ELF-1 (cell line): ENCODE measurements at regions not wholly inside any gene's neighbourhood (a gene's known extent, or its start where the extent isn't known, plus 50 kb on each side); places are given as distances from the start of the nearest gene placed in this dataset.

Experiments used
- DNase-seq: peaks from one replicate; pipeline ENCODE4 v3.0.0-alpha.2; 2016; ENCODE audit warnings: low read depth, low spot score

DNA sequence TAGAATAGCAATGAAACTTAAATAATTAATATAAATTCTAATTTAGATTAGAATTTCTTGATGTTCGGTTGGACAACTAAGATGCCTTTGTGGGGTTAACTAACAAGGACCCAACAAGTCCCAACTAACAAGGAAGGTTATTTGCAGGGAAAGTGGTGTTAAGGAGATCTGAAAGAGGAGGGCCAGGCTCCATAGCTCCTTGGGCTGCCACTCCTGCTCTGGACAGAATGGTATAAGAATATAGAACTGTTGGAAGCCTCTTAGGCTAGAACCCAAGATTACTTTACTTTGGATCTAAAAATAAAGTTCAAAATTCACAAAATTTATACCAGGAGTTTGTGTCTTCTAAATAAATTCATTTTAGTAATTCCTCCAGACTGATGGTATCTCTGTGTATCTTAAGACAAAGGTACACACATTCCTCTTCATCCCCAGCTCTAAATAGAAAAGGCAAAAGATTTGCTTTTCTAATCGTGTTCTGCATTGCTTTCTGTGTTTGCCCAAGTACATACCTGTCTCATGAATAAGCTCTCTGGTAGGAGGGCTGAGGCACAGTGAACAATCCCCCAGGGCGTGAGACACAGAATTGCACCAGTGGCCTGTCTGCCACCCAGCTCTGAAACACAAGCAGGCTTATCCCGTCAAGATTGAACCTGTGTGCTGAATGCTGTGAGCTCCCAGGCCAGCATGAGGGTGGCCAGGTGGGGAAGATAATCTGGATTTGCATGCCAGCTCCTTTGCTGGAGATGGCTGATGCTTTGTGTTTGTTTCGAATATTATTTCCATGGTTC lies 176.0 kb downstream of the ACKR3 start:
- DNase-seq, result peak; percentile 84

DNA sequence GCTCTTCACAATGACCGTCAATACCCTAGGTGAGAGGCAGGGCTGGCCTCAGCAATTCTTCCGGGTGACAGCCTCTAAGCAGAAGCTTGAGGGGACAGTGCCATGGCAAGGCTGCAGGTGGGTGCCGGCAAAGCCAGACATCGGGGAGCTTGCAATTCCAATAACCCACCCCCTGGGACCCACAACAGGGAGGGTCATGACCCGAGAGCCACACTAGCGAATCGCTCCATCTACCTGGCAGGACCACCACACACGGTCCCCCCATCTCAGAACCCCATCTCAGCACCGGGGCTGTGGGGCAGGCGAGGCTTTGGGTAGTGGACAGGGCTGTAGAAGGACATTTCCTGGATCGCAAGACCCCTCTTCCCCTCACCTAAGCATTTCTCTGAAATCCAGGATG lies 177.2 kb downstream of the ACKR3 start:
- no peak for DNase-seq

DNA sequence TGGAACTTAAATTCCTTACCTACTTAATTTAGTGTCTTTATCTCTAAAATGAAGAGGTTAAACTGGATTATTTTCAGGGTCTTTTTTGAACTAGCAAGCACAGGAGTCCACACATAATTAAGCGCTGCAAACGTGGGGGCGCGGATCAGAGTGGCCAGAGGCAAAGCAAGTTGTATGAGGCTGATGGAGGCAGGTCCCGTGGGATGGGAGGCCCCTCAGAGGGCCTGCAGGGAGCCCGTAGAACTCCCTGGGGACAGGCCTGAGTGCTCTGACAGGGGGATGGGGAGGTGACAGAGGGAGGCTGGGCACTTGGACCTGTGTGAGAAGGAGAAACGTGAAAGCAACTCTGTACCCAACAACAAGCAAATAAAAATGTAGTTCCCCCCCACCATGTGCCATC lies 177.8 kb downstream of the ACKR3 start:
- DNase-seq, result no peak

DNA sequence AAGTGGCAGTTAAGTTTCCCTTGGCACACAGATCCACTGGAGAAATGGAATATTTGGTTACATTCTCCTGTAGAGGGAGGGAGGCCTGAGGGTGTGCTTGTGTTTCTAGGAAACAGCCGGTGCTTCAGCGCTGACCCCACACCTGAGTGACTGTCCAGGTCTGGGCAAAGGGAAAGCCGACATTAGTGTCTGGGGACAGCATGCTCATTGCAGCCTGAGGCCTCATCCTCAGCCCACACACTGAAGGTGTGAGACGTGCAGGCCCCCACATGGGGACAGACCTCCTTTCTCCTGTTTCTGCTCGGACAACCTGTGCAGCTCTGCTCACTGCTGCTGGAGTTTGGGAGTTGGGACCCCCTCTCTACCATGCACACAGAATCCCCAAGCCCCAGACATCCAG lies 178.3 kb downstream of the ACKR3 start:
- DNase-seq, result no peak

DNA sequence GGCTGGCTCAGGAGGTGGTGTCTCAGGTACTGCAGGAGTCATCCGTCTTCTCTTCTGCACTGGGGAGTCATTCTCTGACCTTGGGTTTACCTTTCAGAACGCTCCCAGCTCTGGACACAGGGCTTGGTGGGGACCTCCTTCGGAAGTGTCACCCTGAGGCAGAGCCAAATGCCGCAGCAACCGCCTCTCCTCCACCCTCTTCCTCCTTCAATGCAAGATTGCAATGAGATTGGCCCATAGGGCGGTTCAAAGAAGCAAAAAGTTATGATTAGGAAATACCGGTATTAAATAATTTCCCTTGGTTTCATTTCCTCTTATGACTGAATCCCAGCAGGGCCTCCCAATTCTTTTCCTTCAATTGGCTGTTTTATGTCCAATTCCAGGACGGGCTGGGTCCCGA lies 178.8 kb downstream of the ACKR3 start:
- DNase-seq, result no peak

DNA sequence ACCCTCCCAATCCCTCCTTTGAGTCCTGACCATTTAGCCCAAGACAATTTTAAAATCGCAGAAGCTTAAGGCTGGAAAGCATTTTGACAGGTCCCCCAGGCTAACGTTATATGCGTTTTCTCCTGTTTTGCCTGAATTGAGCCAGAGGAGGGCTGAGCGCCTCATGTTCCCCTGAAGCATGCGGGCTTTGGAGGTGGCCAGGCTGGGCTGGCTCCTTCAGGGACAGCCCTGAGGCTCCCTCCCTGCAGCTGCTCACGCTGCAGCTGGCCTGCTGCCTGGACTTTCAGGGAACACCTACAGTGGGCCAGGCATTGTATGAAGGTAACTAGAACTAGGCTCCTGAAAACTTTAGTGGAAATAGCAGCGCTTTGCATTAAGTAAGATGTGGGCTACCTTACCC lies 179.2 kb downstream of the ACKR3 start:
- DNase-seq, result no peak

DNA sequence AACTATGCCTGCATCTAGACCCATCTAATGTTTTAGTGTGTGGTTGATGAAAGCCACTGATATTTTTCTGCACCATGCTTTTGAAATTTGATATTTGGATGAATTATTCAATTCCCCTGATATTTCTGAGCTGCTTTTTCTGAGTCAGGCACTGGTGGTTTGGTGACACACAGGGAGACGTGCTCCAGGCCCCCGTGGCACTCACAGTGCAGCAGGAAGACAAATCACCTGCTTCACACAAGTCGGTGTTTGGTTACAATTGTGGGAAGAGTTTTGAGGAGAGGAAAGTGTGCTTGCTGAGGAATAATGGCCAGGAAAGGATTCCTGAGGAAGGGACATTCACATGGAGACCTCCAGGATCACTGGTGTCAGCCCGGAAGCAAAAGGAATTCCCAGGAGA lies 179.7 kb downstream of the ACKR3 start:
- DNase-seq, result no peak

DNA sequence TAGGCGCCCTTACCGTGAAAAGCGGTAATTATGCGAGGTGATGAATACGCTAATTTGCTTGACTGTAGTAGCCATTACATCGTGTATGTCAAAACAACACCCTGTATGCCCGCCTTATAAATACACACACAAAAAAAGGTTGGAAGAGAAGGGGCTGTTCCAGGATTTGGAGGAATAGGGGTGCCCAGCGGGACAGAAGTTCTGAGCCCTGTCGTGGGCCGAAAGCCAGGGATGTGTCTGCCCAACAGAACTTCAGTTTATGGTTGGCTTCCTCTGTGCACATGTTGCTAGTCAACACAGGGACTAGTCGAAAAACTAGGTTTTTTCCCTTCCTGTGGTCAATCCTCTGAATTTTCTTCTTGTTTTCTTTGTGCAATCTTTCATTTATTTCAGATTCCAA lies 182.5 kb downstream of the ACKR3 start:
- no peak for DNase-seq

DNA sequence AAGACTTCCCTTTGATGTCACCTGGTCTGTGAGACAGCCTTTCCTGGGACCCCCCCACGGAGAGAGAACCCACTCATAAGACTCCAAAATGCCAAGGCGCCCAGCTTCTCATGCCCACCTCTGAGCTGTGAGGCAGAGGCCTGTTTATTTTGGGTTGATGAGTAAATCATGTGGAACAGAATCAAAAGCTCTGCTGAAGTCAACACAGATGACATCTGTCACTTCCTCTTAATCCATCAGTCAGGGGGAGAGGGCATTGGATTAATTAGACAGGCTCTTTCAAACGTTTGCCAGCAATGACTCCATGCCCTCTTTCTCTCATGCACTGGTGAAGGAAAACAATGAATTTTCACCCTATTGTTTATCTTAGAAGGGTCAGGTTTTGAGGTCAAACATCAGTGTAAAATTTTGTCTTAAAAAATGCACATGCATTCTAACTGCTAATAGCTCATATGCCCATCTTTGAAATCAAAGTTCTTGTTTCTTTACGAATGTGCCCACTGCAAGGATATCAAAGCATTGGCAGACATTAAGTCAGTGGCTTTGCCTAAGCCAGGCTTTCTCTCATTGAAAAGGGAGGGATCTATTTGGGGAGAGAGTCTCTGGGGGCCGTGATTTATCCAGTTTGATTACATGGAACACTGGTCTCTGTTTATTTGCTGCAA lies 184.1 kb downstream of the ACKR3 start:
- no peak for DNase-seq

DNA sequence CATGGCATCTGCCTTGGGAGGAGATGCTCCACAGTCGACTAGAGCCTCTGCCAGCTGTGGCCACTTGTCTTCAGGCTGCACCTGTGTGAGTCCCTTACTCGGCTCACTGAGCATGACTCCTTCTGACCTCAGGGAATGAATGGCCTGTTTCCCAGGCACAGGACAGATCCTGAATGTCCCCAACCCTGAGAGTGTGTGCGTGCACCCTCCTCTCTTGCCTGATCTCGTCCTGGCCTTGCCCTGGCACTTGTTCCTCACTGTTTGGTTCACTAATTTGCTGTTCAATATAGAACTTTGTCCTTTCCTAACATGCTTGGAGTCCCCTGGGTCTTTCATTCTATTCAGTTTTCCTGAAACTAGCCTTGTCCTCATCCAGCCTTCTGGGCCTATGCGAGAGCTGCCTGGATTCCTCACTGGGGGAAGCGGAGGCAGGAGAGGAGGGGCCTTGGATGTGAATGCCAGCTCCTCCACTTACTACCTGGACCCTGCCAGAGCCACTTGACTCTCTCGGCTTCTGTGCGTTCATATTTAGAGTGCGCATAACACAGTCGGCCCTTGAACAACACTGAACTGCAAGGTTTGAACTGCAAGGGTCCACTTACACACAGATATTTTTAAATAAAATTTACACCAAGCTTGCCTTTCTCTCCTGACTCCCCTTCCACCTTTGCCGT lies 184.8 kb downstream of the ACKR3 start:
- DNase-seq, result no peak

DNA sequence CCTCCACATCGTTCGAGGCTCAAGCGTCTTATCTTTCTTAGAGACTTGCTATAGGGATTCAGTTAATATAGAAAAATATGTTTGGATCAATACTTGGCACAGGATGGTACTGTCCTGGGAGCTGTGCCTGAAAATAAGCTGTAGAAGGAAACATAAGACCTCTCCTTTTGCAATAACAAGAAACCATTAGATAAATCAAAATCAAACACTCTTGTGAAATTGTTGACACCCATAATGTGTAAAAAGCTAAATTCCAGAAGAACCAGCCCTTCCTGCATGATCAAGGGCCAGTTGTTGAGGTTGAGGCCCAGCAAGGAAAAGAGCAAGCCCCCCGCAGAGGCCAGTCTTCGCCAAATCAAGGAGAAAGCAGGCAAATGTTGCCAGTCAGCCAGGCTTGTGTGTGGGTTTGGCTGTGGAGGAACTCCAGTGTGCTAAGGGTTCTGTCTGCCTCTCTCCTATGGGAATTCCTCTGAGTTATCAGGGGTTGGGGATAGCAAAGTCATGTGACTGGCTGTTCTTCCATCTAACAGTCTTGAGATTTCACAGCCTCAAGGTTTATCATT lies 185.7 kb downstream of the ACKR3 start:
- no peak for DNase-seq

DNA sequence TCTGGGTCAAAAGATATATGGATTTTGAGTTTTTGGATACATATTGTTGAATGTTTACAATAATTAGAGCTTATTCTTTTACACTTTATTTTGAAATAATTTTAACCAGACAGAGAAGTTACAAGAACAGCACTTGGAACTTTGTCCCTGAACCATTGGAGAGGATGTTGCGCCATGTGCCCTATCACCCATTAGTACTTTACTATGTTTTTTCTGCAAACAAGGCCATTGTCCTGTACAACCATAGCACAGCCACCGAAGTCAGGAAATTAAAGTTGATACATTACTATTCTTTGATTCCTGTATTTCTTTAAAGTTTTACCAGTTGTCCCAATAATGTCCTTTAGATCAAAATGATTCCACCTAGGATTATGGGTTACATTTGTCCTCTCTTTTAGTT lies 188.8 kb downstream of the ACKR3 start:
- DNase-seq, result no peak

DNA sequence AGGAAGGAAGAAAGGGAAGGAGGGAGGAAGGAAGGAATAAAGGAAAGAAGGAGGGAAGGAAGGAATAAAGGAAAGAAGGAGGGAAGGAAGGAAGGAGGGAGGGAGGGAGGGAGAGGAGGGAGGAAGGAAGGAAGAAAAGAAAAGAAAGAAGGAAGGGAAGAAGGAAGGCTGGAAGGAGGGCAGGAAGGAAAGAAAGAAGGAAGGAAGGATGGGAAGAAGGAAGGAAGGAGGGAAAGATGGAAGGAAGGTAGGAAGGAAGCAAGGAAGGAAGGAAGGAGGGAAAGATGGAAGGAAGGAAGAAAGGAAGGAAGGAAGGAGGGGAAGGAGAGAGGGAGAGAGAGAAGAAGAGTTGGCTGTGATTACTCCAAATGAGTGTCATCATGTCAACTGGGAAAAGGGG lies 190.6 kb downstream of the ACKR3 start:
- no peak for DNase-seq

DNA sequence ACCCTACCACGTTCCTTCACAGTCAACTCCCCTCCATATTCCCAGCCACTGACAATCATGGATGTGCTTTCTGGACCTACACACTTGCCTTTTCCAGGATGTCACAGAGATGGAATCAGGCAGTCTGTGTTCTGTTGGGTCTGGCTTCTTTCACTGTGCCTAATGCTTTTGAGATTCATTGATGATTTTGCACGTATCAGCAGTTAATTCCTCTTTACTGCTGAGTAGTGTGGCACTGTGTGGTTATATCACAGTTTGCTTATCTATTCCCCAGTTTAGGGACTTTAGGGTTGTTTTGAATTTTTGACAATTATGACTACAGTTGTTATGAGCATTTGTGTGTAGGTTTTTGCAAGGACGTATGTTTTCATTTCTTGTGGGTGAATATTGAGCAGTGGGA lies 191.7 kb downstream of the ACKR3 start:
- DNase-seq, result no peak

DNA sequence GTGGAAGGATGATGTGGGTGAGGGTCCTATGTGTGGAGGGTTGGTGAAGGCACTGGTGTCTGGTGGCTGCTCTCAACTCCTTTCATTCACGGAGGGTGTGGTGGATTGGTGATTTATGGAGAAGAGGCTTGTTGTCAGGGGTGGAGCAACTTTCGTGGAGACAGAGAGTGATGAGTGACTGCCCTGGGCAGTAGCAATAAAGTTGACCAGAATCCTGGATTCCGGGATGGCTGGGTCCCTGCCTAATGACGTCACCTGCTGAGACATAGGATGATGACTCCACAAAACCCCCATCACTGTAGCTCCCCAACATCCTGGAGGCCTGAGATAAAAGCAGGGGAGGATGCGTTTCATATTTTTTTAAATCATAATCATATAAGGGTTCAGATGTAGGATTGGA lies 193.0 kb downstream of the ACKR3 start:
- DNase-seq, result no peak

DNA sequence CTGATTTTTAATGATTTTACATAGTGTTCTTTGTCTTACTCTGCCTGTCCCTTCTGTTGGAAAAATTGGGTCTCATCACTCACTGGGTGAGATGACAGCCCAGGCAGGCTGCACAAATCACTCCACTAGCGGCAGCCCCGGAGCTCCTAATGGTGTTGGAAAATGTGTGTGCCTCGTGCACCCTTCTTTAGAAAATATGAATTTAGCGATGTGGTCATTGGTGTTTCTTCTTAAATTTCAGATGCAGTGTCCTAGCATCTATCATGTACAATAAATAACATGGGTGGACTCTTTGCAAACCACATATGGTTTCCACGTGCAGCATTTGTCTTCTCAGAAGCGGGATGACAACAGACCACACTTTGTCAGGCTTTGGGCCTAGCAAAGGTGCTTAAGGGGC lies 194.2 kb downstream of the ACKR3 start:
- no peak for DNase-seq

DNA sequence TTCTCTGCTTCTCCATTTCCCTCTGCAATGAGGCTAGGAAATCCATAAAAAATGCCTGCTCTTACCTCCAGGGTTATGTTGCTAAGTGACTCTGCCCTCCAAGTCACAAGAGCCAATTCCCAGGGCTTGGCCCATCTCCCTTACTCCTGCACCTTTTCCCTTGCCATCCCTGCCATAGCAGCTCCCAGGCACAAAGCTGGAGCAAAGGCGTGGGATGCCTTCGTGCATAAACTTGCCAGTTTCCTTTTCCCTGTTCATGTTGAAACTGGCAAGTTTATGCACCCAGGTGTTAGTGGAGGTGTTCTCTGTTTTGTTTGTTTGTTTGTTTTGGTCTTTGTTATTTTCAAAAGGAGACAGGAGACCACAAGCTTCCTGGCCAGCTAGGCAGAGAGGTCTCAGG lies 195.1 kb downstream of the ACKR3 start:
- DNase-seq, result no peak

DNA sequence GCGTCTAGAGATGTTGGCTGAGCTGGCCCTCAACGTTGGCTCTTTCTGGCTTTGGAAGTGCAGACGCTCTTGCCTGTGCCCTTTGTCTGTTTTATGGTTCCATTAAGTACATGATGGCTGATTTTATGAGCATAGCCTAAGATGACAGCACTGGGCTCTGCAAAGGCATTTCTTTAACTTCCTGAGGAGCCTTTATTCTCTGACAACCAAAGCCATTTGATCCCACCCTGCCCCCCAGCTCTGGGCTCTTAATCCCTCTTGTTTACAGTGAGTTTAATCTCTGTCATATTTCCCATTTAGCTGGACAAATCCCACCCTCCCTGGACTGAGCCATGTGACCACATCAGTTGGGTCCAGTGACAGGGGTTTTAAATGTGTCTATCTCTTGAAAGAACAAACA lies 195.9 kb downstream of the ACKR3 start:
- peak; percentile 58 for DNase-seq

DNA sequence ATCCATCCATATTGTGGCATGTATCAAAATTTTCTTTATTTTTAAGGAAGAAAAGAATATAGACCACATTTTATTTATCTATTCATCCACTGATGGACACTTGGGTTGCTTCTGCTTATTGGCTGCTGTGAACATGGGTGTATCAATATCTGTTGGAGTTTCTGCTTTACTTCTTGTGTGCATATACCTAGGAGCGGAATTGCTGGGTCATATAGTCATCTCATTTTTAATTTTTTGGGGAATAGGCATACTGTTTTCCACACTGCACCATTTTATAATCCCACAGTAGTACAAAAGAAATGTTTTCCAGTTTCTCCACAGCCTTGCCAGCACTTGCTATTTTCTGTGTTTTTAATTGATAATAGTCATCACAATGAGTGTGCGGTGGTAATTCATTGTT lies 197.2 kb downstream of the ACKR3 start:
- no peak for DNase-seq

DNA sequence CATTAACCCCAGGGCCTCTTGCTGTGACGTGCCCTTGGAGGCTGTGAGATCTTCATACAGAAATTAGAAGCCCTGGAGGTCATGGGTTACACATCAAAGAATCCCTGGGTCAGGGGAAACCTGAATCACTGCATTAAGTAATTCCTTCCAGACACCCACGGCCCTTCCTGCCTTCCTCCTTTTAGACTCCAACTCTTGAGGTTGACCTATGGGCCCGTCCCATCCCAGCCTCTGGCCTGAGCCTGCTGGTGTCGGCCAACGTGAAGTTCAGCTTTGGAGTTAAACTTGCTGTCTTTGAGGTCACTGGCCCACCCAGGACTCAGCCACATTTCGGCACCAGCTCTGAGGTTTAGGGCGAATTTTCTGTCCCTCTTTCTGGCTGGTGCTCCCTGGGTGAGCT lies 198.3 kb downstream of the ACKR3 start:
- DNase-seq, result no peak

DNA sequence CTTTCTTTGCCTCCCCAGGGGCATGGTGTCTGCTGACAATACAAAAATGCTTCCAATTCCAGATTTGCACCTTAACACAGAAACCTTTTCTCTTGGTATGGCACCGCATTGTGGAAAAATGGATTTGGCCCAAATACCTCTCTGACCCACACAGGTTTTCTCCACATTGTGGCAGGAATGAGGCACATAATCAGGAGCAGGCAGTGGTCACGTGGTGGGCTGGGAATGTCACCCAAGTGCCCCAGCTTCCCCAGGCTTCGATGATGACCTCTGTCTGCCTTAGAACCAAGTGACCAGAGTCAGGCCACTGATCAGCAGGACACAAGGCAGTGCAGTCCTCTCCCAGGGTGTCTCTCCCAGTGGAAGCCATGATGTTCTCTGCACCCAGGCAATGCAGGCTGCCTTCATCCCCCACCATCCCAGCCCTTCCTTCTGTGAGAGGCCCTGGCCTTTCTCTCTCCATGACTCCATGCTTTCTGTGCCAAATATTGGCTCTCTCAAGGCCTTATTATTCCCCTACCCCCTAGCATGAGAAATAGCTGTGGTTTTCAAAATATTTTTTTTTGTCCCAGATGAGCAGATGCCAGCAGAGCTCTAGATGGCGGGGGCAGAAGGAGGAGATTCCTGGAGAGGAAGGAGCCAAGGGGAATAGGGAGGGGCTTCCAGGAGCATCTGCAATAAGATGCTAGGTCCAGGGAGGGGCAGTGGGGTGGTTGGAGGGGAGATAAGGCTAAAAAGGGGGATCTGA lies 198.9 kb downstream of the ACKR3 start:
- DNase-seq, result no peak
